ENCODE measurements at regions not wholly inside any gene's neighbourhood (a gene's known extent, or its start where the extent isn't known, plus 50 kb on each side); places are given as distances from the start of the nearest gene placed in this dataset.
"Not testable (repeated sequence)": the region's sequence is repeated elsewhere in the genome, so short reads cannot be mapped to it uniquely, and the experiment has no call there.

GRCh38 chr10:121267236-121268003 is 330.8 kb downstream of the FGFR2 start:
- Histone ChIP-seq H2AFZ (ENCODE audit: low read depth, low read length) (no peak overlapping the region), H3K4me1 (ENCODE audit: insufficient read depth, low read length) (no peaks in the 10 kb centered on the region), H3K36me3 (ENCODE audit: insufficient read depth, low read length) (no peaks in the 10 kb centered on the region), H3K9me3 (ENCODE audit: low read length) (no peaks in the 10 kb centered on the region), H3K27me3 (ENCODE audit: insufficient read depth, low read length) (peaks cover 4% of the 10 kb centered on the region), H3K4me3 (ENCODE audit: low read length) (no peak overlapping the region)

GRCh38 chr10:121268363-121268762 is 329.9 kb downstream of the FGFR2 start:
- Histone ChIP-seq H3K9me3 (ENCODE audit: low read length) (no peaks in the 10 kb centered on the region), H3K36me3 (ENCODE audit: insufficient read depth, low read length) (no peaks in the 10 kb centered on the region), H3K27me3 (ENCODE audit: insufficient read depth, low read length) (no peaks in the 10 kb centered on the region), H3K4me3 (ENCODE audit: low read length) (no peak overlapping the region), H2AFZ (ENCODE audit: low read depth, low read length) (no peak overlapping the region), H3K4me1 (ENCODE audit: insufficient read depth, low read length) (no peaks in the 10 kb centered on the region)

- H3K9me3 ChIP-seq (ENCODE audit: low read length) = no peaks in the 10 kb centered on the region
Observed at GRCh38 chr10:121268863-121269432, 329.3 kb downstream of the FGFR2 start.

GRCh38 chr10:121270906-121271305 is 327.3 kb downstream of the FGFR2 start:
- no peaks in the 10 kb centered on the region for H3K4me1 ChIP-seq (ENCODE audit: insufficient read depth, low read length)
- H2AFZ ChIP-seq (ENCODE audit: low read depth, low read length) = no peak overlapping the region
- H3K9me3 ChIP-seq (ENCODE audit: low read length) = no peaks in the 10 kb centered on the region
- no peak overlapping the region for H3K4me3 ChIP-seq (ENCODE audit: low read length)
- peaks cover 3% of the 10 kb centered on the region for H3K27me3 ChIP-seq (ENCODE audit: insufficient read depth, low read length)
- no peaks in the 10 kb centered on the region for H3K36me3 ChIP-seq (ENCODE audit: insufficient read depth, low read length)

More at GRCh38 chr10:121268863-121269432, 329.3 kb downstream of the FGFR2 start:
- H3K27me3 ChIP-seq (ENCODE audit: insufficient read depth, low read length) = no peaks in the 10 kb centered on the region
- no peak overlapping the region for H2AFZ ChIP-seq (ENCODE audit: low read depth, low read length)
- H3K36me3 ChIP-seq (ENCODE audit: insufficient read depth, low read length) = no peaks in the 10 kb centered on the region
- H3K4me1 ChIP-seq (ENCODE audit: insufficient read depth, low read length) = no peaks in the 10 kb centered on the region
- H3K4me3 ChIP-seq (ENCODE audit: low read length) = no peak overlapping the region

- H3K27me3 ChIP-seq (ENCODE audit: insufficient read depth, low read length) = peaks cover 3% of the 10 kb centered on the region
- no peak overlapping the region for H2AFZ ChIP-seq (ENCODE audit: low read depth, low read length)
Observed at GRCh38 chr10:121276046-121276445, 322.2 kb downstream of the FGFR2 start.

GRCh38 chr10:121276822-121277221 is 321.4 kb downstream of the FGFR2 start:
- Histone ChIP-seq H3K4me3 (ENCODE audit: low read length) (no peak overlapping the region), H3K27me3 (ENCODE audit: insufficient read depth, low read length) (peaks cover 3% of the 10 kb centered on the region), H3K4me1 (ENCODE audit: insufficient read depth, low read length) (no peaks in the 10 kb centered on the region), H3K36me3 (ENCODE audit: insufficient read depth, low read length) (no peaks in the 10 kb centered on the region), H3K9me3 (ENCODE audit: low read length) (no peaks in the 10 kb centered on the region), H2AFZ (ENCODE audit: low read depth, low read length) (no peak overlapping the region)

More at GRCh38 chr10:121276046-121276445, 322.2 kb downstream of the FGFR2 start:
- no peaks in the 10 kb centered on the region for H3K36me3 ChIP-seq (ENCODE audit: insufficient read depth, low read length)
- H3K4me1 ChIP-seq (ENCODE audit: insufficient read depth, low read length) = no peaks in the 10 kb centered on the region
- H3K4me3 ChIP-seq (ENCODE audit: low read length) = no peak overlapping the region
- H3K9me3 ChIP-seq (ENCODE audit: low read length) = no peaks in the 10 kb centered on the region

GRCh38 chr10:121278386-121278785 is 319.9 kb downstream of the FGFR2 start:
- not testable (repeated sequence) for H3K4me1 ChIP-seq (ENCODE audit: insufficient read depth, low read length); H3K4me3 ChIP-seq (ENCODE audit: low read length); H3K27me3 ChIP-seq (ENCODE audit: insufficient read depth, low read length); H3K36me3 ChIP-seq (ENCODE audit: insufficient read depth, low read length); H3K9me3 ChIP-seq (ENCODE audit: low read length); H2AFZ ChIP-seq (ENCODE audit: low read depth, low read length)

- H3K4me1 ChIP-seq (ENCODE audit: insufficient read depth, low read length) = no peaks in the 10 kb centered on the region
- no peak overlapping the region for H2AFZ ChIP-seq (ENCODE audit: low read depth, low read length)
Observed at GRCh38 chr10:121281576-121281975, 316.7 kb downstream of the FGFR2 start.

GRCh38 chr10:121282264-121282663 is 316.0 kb downstream of the FGFR2 start:
- no peaks in the 10 kb centered on the region for H3K4me1 ChIP-seq (ENCODE audit: insufficient read depth, low read length)
- no peaks in the 10 kb centered on the region for H3K27me3 ChIP-seq (ENCODE audit: insufficient read depth, low read length)
- no peaks in the 10 kb centered on the region for H3K36me3 ChIP-seq (ENCODE audit: insufficient read depth, low read length)
- H3K9me3 ChIP-seq (ENCODE audit: low read length) = no peaks in the 10 kb centered on the region
- H3K4me3 ChIP-seq (ENCODE audit: low read length) = no peak overlapping the region
- H2AFZ ChIP-seq (ENCODE audit: low read depth, low read length) = no peak overlapping the region

More at GRCh38 chr10:121281576-121281975, 316.7 kb downstream of the FGFR2 start:
- Histone ChIP-seq H3K27me3 (ENCODE audit: insufficient read depth, low read length) (no peaks in the 10 kb centered on the region), H3K9me3 (ENCODE audit: low read length) (no peaks in the 10 kb centered on the region), H3K4me3 (ENCODE audit: low read length) (no peak overlapping the region), H3K36me3 (ENCODE audit: insufficient read depth, low read length) (no peaks in the 10 kb centered on the region)

- H3K4me1 ChIP-seq (ENCODE audit: insufficient read depth, low read length) = no peaks in the 10 kb centered on the region
- H3K36me3 ChIP-seq (ENCODE audit: insufficient read depth, low read length) = no peaks in the 10 kb centered on the region
Observed at GRCh38 chr10:121282797-121283515, 315.3 kb downstream of the FGFR2 start.

GRCh38 chr10:121284936-121285335 is 313.3 kb downstream of the FGFR2 start:
- Histone ChIP-seq H3K27me3 (ENCODE audit: insufficient read depth, low read length) (no peaks in the 10 kb centered on the region), H3K4me1 (ENCODE audit: insufficient read depth, low read length) (no peaks in the 10 kb centered on the region), H3K9me3 (ENCODE audit: low read length) (no peaks in the 10 kb centered on the region), H3K36me3 (ENCODE audit: insufficient read depth, low read length) (no peaks in the 10 kb centered on the region), H2AFZ (ENCODE audit: low read depth, low read length) (no peak overlapping the region), H3K4me3 (ENCODE audit: low read length) (no peak overlapping the region)

More at GRCh38 chr10:121282797-121283515, 315.3 kb downstream of the FGFR2 start:
- no peak overlapping the region for H3K4me3 ChIP-seq (ENCODE audit: low read length)
- H3K9me3 ChIP-seq (ENCODE audit: low read length) = no peaks in the 10 kb centered on the region
- no peaks in the 10 kb centered on the region for H3K27me3 ChIP-seq (ENCODE audit: insufficient read depth, low read length)
- no peak overlapping the region for H2AFZ ChIP-seq (ENCODE audit: low read depth, low read length)

- Histone ChIP-seq H3K4me3 (ENCODE audit: low read length) (no peak overlapping the region), H2AFZ (ENCODE audit: low read depth, low read length) (no peak overlapping the region), H3K36me3 (ENCODE audit: insufficient read depth, low read length) (no peaks in the 10 kb centered on the region), H3K4me1 (ENCODE audit: insufficient read depth, low read length) (no peaks in the 10 kb centered on the region), H3K9me3 (ENCODE audit: low read length) (no peaks in the 10 kb centered on the region), H3K27me3 (ENCODE audit: insufficient read depth, low read length) (no peaks in the 10 kb centered on the region)
Observed at GRCh38 chr10:121285406-121286196, 312.6 kb downstream of the FGFR2 start.
